ENCODE measurements at regions not wholly inside any gene's neighbourhood (a gene's known extent, or its start where the extent isn't known, plus 50 kb on each side); places are given as distances from the start of the nearest gene placed in this dataset.

- TF ChIP-seq ZNF274 (IDR thresholded peaks at IDR 0.05; ENCODE audit: low read depth, low read length), result no peak
- TF ChIP-seq YY1 (IDR thresholded peaks at IDR 0.05; ENCODE audit: insufficient read depth, insufficient read length), result no peak
- no peak for TF ChIP-seq SUZ12 (IDR thresholded peaks at IDR 0.05; ENCODE audit: extremely low read depth, insufficient read depth, insufficient read length)
These were observed 478.5 kb upstream of the SMARCA2 start for GRCh38 chr9:1536522-1537170.

Data from NT2/D1 (cell line).